ENCODE measurements at regions not wholly inside any gene's neighbourhood (a gene's known extent, or its start where the extent isn't known, plus 50 kb on each side); places are given as distances from the start of the nearest gene placed in this dataset.
"Not testable (repeated sequence)": the region's sequence is repeated elsewhere in the genome, so short reads cannot be mapped to it uniquely, and the experiment has no call there.

DNA sequence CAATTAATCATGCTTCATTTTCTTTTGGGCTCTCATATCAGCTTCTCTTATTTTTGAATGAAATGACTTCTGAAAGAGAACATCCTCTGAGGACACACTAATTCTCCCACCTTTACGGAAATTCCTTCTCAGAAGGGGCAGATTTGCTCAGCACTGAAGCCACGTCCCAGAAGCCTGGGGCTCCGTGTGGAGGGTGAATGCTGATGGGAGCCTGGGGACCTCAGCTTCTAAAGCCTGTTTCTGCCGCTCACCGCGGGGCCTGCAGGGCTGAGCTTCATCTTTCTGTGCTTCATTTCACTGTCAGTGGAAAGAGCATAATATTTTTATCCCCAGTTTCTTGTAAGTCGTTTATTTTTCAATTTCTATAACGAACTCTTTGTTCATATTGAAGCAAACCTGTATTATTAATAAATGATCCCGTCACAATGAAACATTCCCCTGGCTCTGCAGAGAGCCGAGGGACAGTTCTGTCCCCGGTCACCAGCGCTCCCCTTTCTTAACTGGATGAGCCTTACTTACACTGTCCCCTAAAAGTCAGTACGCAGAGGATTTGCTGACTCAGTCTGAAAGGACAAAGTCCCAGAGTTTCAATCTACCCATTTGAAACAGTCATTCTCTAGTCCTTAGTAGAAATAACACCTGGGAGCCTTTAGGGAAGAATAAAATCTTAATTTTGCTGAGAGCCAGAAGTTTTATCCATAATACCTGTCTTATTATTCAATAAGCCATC is 364.6 kb upstream of the FAT1 start:
- TF ChIP-seq, protein P1, sequence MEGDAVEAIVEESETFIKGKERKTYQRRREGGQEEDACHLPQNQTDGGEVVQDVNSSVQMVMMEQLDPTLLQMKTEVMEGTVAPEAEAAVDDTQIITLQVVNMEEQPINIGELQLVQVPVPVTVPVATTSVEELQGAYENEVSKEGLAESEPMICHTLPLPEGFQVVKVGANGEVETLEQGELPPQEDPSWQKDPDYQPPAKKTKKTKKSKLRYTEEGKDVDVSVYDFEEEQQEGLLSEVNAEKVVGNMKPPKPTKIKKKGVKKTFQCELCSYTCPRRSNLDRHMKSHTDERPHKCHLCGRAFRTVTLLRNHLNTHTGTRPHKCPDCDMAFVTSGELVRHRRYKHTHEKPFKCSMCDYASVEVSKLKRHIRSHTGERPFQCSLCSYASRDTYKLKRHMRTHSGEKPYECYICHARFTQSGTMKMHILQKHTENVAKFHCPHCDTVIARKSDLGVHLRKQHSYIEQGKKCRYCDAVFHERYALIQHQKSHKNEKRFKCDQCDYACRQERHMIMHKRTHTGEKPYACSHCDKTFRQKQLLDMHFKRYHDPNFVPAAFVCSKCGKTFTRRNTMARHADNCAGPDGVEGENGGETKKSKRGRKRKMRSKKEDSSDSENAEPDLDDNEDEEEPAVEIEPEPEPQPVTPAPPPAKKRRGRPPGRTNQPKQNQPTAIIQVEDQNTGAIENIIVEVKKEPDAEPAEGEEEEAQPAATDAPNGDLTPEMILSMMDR (IDR thresholded peaks at IDR 0.05; ENCODE audit: insufficient read depth, low read depth, low read length, missing control alignments) = no peak
- no peak for DNase-seq (ENCODE audit: low read depth)
- no peak overlapping the region for H3K4me3 ChIP-seq (ENCODE audit: low read length)

GRCh38 chr4:187090401-187090800 is 366.7 kb upstream of the FAT1 start:
- no peak overlapping the region for H3K4me3 ChIP-seq (ENCODE audit: low read length)
- no peak for DNase-seq (ENCODE audit: low read depth)
- TF ChIP-seq, protein P1 (IDR thresholded peaks at IDR 0.05; ENCODE audit: insufficient read depth, low read depth, low read length, missing control alignments) = no peak

- not testable (repeated sequence) for H3K4me3 ChIP-seq (ENCODE audit: low read length); DNase-seq (ENCODE audit: low read depth)
These were observed 367.2 kb upstream of the FAT1 start for GRCh38 chr4:187090832-187091231.

DNA sequence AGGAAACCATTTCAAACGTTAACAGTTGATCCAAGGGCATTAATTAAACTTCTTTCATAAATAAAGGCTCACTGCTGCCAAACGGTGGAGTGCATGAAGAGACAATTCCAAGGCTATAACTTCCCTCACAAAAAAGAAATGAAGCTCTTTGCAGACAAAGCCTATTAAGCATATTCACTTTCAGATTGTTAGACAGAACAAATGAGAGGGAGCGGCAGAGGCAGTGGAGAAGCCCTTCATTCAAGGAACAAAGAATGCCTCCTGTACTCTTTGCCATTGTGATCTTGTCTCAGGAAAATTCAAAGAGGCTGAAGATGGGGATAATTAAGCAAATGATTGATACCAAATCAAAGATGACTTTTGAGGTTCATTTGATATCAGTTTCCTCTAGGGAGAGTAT is 370.5 kb upstream of the FAT1 start:
- no peak overlapping the region for H3K4me3 ChIP-seq (ENCODE audit: low read length)
- DNase-seq (ENCODE audit: low read depth) = no peak
- TF ChIP-seq, protein P1 (IDR thresholded peaks at IDR 0.05; ENCODE audit: insufficient read depth, low read depth, low read length, missing control alignments) = no peak

DNA sequence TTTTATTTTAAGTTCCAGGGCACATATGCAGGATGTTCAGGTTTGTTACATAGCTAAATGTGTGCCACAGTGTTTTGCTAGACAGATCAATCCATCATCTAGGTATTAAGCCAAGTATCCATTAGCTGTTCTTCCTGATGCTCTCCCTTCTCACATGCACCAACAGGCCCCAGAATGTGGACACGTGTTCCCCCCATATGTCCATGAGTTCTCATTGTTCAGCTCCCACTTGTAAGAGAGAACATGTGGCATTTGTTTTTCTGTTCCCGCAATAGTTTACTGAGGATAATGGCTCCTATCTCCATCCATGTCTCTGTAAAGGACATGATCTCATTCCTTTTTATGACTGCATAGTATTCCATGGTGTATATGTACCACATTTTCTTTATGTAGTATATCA is 374.8 kb upstream of the FAT1 start:
- H3K4me3 ChIP-seq (ENCODE audit: low read length) = no peak overlapping the region
- DNase-seq (ENCODE audit: low read depth) = no peak
- TF ChIP-seq, protein P1 (IDR thresholded peaks at IDR 0.05; ENCODE audit: insufficient read depth, low read depth, low read length, missing control alignments) = no peak

- no peak overlapping the region for H3K4me3 ChIP-seq (ENCODE audit: low read length)
- no peak for DNase-seq (ENCODE audit: low read depth)
- TF ChIP-seq, protein P1 (IDR thresholded peaks at IDR 0.05; ENCODE audit: insufficient read depth, low read depth, low read length, missing control alignments) = no peak
These were observed 379.7 kb upstream of the FAT1 start for GRCh38 chr4:187103351-187103750.

- TF ChIP-seq, protein P1 (IDR thresholded peaks at IDR 0.05; ENCODE audit: insufficient read depth, low read depth, low read length, missing control alignments) = no peak
- H3K4me3 ChIP-seq (ENCODE audit: low read length) = no peak overlapping the region
- DNase-seq (ENCODE audit: low read depth) = no peak
These were observed 385.2 kb upstream of the FAT1 start for GRCh38 chr4:187108845-187109244.
